ENCODE measurements at regions not wholly inside any gene's neighbourhood (a gene's known extent, or its start where the extent isn't known, plus 50 kb on each side); places are given as distances from the start of the nearest gene placed in this dataset.
A peak's percentile ranks its signal among the peaks of the same experiment; 100 is the strongest.

GRCh38 chr4:121277194-121278105, 103.4 kb downstream of the QRFPR start:
- Histone ChIP-seq H3K4me1 (ENCODE audit: control insufficient read depth in 4 of 4, insufficient read depth in 4 of 4, low read length in 3 of 4) (no peaks in the 10 kb centered on the region), H3K9me3 (ENCODE audit: control insufficient read depth in 4 of 4, low read length in 3 of 4) (no peaks in the 10 kb centered on the region), H3K27me3 (ENCODE audit: control insufficient read depth in 4 of 4, insufficient read depth in 4 of 4, low read length in 3 of 4) (peaks cover 0 to 4% (median 0%) of the 10 kb centered on the region in 4 donors), H3K9ac (ENCODE audit: low read depth in 1 of 2, low read length in 2 of 2) (no peak overlapping the region), H3K4me3 (ENCODE audit: low read depth in 1 of 3, low read length in 3 of 3) (no peak overlapping the region), H3K27ac (ENCODE audit: low read depth in 1 of 2, low read length in 2 of 2) (no peak overlapping the region), H3K36me3 (ENCODE audit: control insufficient read depth in 4 of 4, insufficient read depth in 3 of 4, low read depth in 1 of 4, low read length in 3 of 4) (no peaks in the 10 kb centered on the region)
- no peak for DNase-seq (ENCODE audit: low spot score)
- 43% methylated on average over 5 of the region's 5 CpGs for WGBS
- TF ChIP-seq, protein P1, sequence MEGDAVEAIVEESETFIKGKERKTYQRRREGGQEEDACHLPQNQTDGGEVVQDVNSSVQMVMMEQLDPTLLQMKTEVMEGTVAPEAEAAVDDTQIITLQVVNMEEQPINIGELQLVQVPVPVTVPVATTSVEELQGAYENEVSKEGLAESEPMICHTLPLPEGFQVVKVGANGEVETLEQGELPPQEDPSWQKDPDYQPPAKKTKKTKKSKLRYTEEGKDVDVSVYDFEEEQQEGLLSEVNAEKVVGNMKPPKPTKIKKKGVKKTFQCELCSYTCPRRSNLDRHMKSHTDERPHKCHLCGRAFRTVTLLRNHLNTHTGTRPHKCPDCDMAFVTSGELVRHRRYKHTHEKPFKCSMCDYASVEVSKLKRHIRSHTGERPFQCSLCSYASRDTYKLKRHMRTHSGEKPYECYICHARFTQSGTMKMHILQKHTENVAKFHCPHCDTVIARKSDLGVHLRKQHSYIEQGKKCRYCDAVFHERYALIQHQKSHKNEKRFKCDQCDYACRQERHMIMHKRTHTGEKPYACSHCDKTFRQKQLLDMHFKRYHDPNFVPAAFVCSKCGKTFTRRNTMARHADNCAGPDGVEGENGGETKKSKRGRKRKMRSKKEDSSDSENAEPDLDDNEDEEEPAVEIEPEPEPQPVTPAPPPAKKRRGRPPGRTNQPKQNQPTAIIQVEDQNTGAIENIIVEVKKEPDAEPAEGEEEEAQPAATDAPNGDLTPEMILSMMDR (IDR thresholded peaks at IDR 0.05; ENCODE audit: low read depth, low read length, missing input control): peak; percentile 27
- peak; percentile 35 to 55 for TF ChIP-seq RAD21 (IDR thresholded peaks at IDR 0.05)
- no peak for TF ChIP-seq JUND (IDR thresholded peaks at IDR 0.05)

DNA sequence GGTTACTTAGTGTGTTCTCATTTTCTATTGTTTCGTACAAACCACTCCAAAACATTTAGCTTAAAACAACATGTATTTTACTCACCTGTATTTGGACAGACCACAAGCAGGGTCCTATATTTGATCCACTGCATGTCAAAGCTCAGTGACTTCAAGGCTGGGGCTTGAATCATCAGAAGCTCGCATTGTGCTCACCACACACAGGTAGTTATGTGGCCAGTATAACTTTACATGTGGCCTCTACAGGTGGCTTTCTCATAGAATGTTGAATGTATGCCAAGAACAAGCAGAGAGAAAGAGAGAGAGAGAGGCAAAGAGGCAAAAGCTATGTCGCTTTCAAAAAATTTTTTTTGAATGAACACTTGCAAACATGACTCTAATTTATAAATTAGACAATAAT, 107.6 kb downstream of the QRFPR start:
- Histone ChIP-seq H3K9me3 (ENCODE audit: control insufficient read depth in 4 of 4, low read length in 3 of 4) (no peaks in the 10 kb centered on the region), H3K36me3 (ENCODE audit: control insufficient read depth in 4 of 4, insufficient read depth in 3 of 4, low read depth in 1 of 4, low read length in 3 of 4) (no peaks in the 10 kb centered on the region), H3K27me3 (ENCODE audit: control insufficient read depth in 4 of 4, insufficient read depth in 4 of 4, low read length in 3 of 4) (peaks cover 0 to 4% (median 0%) of the 10 kb centered on the region in 4 donors), H3K4me1 (ENCODE audit: control insufficient read depth in 4 of 4, insufficient read depth in 4 of 4, low read length in 3 of 4) (no peaks in the 10 kb centered on the region), H3K4me3 (ENCODE audit: low read depth in 1 of 3, low read length in 3 of 3) (no peak overlapping the region), H3K27ac (ENCODE audit: low read depth in 1 of 2, low read length in 2 of 2) (no peak overlapping the region), H3K9ac (ENCODE audit: low read depth in 1 of 2, low read length in 2 of 2) (no peak overlapping the region)
- WGBS: 85% methylated on average over 3 of the region's 3 CpGs
- DNase-seq (ENCODE audit: low spot score): no peak
- TF ChIP-seq GABPA (IDR thresholded peaks at IDR 0.05 in 1 of 2, conservative IDR thresholded peaks at IDR 0.05 in 1 of 2) (no peak), YY1 (IDR thresholded peaks at IDR 0.05) (no peak), HNF4G (IDR thresholded peaks at IDR 0.05) (no peak)

DNA sequence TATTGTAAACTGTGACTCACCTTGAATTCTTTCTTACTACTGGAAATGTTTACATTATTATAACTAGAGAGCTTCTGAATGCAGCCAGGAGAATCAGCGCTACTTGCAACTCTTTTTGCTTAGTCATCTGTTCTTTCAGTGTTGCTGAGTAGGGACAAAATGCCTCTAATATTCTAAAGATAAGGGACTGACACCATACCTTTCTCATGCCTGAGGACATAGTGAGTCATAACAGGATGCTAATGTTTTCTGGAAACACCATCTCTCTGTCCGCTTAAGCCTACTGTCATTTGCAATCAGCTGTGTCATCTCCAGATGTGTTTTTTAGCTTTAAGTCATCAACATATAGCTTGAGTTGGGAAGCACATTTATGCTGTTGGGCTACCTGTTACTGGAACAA, 108.3 kb downstream of the QRFPR start:
- Histone ChIP-seq H3K36me3 (ENCODE audit: control insufficient read depth in 4 of 4, insufficient read depth in 3 of 4, low read depth in 1 of 4, low read length in 3 of 4) (no peaks in the 10 kb centered on the region), H3K9me3 (ENCODE audit: control insufficient read depth in 4 of 4, low read length in 3 of 4) (no peaks in the 10 kb centered on the region), H3K4me3 (ENCODE audit: low read depth in 1 of 3, low read length in 3 of 3) (no peak overlapping the region), H3K27me3 (ENCODE audit: control insufficient read depth in 4 of 4, insufficient read depth in 4 of 4, low read length in 3 of 4) (peaks cover 0 to 4% (median 0%) of the 10 kb centered on the region in 4 donors), H3K9ac (ENCODE audit: low read depth in 1 of 2, low read length in 2 of 2) (no peak overlapping the region), H3K4me1 (ENCODE audit: control insufficient read depth in 4 of 4, insufficient read depth in 4 of 4, low read length in 3 of 4) (no peaks in the 10 kb centered on the region), H3K27ac (ENCODE audit: low read depth in 1 of 2, low read length in 2 of 2) (no peak overlapping the region)
- 76% methylated on average over 2 of the region's 2 CpGs for WGBS
- no peak for TF ChIP-seq REST (IDR thresholded peaks at IDR 0.05)
- TF ChIP-seq, protein P1 (IDR thresholded peaks at IDR 0.05; ENCODE audit: low read depth, low read length, missing input control): no peak
- no peak for TF ChIP-seq RAD21 (IDR thresholded peaks at IDR 0.05)
- no peak for TF ChIP-seq JUND (IDR thresholded peaks at IDR 0.05)
- no peak for TF ChIP-seq RXRA (IDR thresholded peaks at IDR 0.05)
- DNase-seq (ENCODE audit: low spot score): no peak
